ENCODE measurements at regions not wholly inside any gene's neighbourhood (a gene's known extent, or its start where the extent isn't known, plus 50 kb on each side); places are given as distances from the start of the nearest gene placed in this dataset.

GRCh38 chr3:168364967-168365366 is 269.2 kb upstream of the GOLIM4 start:
- TF ChIP-seq CTCF (conservative IDR thresholded peaks at IDR 0.05; ENCODE audit: low read depth, low read length) (no peak), POLR2A (IDR thresholded peaks at IDR 0.05; ENCODE audit: low read depth, low read length) (no peak), RAD21 (IDR thresholded peaks at IDR 0.05; ENCODE audit: low read length) (no peak)
